Fibroblast of mammary gland (primary cell): ENCODE measurements at regions not wholly inside any gene's neighbourhood (a gene's known extent, or its start where the extent isn't known, plus 50 kb on each side); places are given as distances from the start of the nearest gene placed in this dataset.
"Not testable (repeated sequence)": the region's sequence is repeated elsewhere in the genome, so short reads cannot be mapped to it uniquely, and the experiment has no call there.

Experiments used
- DNase-seq: peaks from one replicate; pipeline ENCODE4 v3.0.0-alpha.2; 2010; ENCODE audit warnings: low read depth
- H3K4me3 ChIP-seq: 2 replicates; pipeline ENCODE4 v1.5.1; 2011; ENCODE audit warnings: low read depth, mild to moderate bottlenecking, low read length, moderate library complexity; ENCODE audit not compliant: control insufficient read depth
- TF ChIP-seq, protein P1 (sequence below): conservative IDR thresholded peaks from 2 replicates; pipeline ENCODE4 v1.5.1; 2011; ENCODE audit warnings: low read depth, low read length, inconsistent platforms; ENCODE audit not compliant: control insufficient read depth, insufficient read depth

DNA sequence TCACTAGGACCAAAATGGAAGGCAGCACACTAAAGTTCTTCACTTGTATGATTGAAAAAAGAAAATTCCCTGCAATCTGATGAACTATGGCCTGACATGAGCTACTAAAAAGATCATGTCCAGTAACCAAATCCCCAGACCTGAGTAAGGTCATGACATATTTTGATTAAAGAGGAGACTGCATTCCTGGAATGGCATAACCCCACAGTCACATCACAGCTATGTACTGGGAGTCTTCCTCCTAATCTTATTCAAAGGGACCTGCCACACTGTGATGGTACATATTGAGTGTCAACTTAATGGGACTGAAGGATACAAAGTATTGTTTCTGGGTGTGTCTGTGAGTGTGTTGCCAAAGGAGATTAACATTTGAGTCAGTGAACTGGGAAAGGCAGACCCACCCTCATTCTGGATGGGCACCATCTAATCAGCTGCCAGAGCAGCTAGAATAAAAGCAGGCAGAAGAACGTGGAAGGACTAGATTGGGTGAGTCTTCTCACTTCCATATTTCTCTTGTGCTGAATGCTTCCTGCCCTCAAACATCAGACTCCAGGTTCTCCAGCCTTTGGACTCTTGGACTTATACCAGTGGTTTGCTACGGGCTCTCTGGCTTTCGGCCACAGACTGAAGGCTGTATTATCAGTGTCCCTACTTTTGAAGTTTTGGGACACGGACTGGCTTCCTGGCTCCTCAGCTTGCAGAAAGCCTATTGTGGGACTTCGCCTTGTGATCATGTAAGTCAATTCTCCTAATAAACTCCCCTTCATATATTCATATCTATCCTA, 345.0 kb downstream of the TMEM38B start:
- TF ChIP-seq, protein P1, sequence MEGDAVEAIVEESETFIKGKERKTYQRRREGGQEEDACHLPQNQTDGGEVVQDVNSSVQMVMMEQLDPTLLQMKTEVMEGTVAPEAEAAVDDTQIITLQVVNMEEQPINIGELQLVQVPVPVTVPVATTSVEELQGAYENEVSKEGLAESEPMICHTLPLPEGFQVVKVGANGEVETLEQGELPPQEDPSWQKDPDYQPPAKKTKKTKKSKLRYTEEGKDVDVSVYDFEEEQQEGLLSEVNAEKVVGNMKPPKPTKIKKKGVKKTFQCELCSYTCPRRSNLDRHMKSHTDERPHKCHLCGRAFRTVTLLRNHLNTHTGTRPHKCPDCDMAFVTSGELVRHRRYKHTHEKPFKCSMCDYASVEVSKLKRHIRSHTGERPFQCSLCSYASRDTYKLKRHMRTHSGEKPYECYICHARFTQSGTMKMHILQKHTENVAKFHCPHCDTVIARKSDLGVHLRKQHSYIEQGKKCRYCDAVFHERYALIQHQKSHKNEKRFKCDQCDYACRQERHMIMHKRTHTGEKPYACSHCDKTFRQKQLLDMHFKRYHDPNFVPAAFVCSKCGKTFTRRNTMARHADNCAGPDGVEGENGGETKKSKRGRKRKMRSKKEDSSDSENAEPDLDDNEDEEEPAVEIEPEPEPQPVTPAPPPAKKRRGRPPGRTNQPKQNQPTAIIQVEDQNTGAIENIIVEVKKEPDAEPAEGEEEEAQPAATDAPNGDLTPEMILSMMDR: no peak
- no peak overlapping the region for H3K4me3 ChIP-seq
- no peak for DNase-seq

DNA sequence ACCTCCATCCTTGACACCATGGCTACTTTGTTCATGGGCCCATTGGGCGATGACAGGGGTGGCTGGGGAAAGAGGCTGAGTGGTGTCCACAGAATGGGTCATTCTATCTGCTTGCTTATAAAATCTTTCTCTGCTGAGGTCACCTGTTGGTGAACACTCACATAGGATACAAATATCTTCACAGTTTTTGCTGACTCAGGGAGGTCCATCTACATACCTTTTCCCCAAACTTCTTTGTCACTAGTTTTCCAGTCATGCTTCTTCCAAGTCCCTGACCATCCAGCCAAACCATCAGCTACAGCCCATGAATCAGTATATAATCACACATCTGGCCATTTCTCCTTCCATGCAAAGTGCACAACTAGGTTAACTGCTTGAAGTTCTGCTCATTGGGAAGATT, 347.6 kb downstream of the TMEM38B start:
- not testable (repeated sequence) for DNase-seq, H3K4me3 ChIP-seq

DNA sequence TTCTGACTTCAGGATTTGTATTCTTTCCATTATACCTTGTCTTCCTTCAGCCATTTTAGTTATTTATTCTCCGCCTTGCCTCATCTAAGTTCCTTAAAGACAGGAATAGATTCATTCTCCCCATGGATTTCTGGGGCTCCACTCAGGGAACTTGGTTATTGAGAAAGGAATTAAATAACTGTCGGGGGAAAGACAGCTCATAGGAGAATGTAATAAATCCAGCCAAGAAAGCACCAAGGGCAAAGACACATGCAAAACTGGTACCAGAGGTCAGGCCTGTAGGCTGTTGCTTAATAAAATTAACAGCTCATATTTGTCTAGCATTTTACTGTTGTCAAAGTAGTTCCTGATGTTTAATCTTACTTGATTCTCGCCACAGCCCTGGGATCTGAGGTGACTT, 357.2 kb downstream of the TMEM38B start:
- TF ChIP-seq, protein P1: no peak
- DNase-seq: no peak
- no peak overlapping the region for H3K4me3 ChIP-seq

DNA sequence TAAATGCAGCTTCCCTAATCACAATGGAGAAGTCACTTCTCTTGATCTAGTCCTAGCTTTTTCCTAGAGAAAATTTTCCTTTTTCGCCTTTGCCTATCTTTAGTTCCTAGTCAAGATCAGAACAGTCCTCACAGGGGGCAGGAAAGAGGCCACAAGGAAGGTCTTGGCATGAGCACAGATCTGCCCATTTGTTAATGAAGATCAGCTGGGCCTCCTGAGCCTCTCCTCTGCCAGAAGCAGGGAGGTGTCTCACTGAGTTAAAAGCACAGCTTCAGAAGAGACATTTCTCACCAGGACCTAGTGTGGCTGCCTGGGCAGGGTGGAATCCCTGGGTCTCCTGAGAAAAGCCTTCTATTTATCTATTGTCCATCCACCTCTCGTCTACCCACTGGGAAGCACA, 357.8 kb downstream of the TMEM38B start:
- TF ChIP-seq, protein P1: no peak
- H3K4me3 ChIP-seq: no peak overlapping the region
- peak; percentile 5 for DNase-seq

DNA sequence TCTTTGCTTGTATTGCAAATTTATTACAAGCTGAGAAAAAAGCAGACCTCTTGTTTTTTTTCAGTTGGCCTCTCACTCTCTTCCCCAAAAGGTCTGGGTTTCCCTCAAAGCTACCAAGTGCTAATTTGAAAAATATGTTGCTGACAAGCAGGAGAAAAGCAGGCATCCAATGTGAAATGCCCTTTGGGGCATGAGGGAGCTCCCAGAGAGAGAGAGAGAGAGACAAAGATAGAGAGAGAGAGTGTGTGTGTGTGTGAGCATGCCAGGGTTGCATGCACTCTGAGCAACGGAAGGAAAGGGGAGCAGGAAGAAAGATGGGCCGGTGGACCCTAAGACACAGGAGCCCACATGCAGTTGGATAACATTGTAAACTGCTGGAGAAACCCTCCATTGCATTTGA, 358.4 kb downstream of the TMEM38B start:
- no peak overlapping the region for H3K4me3 ChIP-seq
- no peak for DNase-seq
- TF ChIP-seq, protein P1: no peak

DNA sequence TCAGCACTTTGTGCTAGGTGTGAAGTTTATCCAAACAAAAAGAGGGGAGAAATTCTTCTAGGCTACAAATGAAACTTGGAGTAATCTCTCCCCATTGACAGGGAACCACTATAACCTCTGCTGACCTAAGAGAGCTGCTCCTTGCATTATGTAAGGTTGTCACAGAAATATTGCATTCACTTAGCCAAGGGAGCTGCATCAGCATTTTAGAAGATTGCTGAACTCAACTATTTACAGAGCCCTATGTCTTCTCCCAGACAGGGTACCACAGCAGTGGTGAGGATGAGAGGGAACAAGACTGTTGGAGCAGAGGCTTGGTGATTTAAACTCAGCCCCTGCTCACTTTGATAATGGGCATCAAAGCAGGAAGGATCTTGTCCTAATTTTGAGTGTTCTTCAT, 362.0 kb downstream of the TMEM38B start:
- no peak overlapping the region for H3K4me3 ChIP-seq
- TF ChIP-seq, protein P1: no peak
- DNase-seq: no peak

DNA sequence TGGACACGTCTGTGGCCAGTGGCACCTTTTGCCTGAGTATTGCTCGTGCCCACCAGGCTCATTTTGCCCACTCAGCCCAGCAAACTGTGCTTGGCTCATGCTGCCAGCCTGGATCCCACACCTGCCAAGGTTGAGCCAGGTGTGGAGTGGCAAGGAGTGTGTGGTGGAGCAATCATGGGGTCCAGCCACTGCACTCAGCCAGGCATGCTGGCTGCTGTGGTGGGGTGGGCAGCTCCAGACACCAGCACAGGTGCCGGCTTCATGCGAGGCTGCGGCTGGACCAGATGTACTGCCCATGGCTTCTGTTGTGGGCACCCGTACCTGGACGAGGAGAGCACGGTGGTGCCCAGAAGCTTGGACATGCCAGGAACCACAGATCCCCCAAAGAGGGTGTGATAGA, 364.1 kb downstream of the TMEM38B start:
- TF ChIP-seq, protein P1: no peak
- no peak overlapping the region for H3K4me3 ChIP-seq
- no peak for DNase-seq
